ENCODE measurements at regions not wholly inside any gene's neighbourhood (a gene's known extent, or its start where the extent isn't known, plus 50 kb on each side); places are given as distances from the start of the nearest gene placed in this dataset.

GRCh38 chr1:96464066-96464465, 257.5 kb upstream of the PTBP2 start (continued):
- TF ChIP-seq ATF3 (IDR thresholded peaks at IDR 0.05) (no peak), RXRA (IDR thresholded peaks at IDR 0.05) (no peak), GABPA (IDR thresholded peaks at IDR 0.05 in 1 of 2, conservative IDR thresholded peaks at IDR 0.05 in 1 of 2) (no peak), FOXA1 (IDR thresholded peaks at IDR 0.05) (no peak), TAF1 (conservative IDR thresholded peaks at IDR 0.05) (no peak), EGR1 (IDR thresholded peaks at IDR 0.05; ENCODE audit: low read depth in 2 of 2) (no peak)

GRCh38 chr1:96464522-96464921, 257.1 kb upstream of the PTBP2 start:
- 90% methylated on average over 5 of the region's 5 CpGs for WGBS
- Histone ChIP-seq H3K4me1 (ENCODE audit: control insufficient read depth in 4 of 4, insufficient read depth in 4 of 4, low read length in 3 of 4) (peaks cover 0 to 7% (median 1%) of the 10 kb centered on the region in 4 donors), H3K27ac (ENCODE audit: low read depth in 1 of 2, low read length in 2 of 2) (no peak overlapping the region), H3K27me3 (ENCODE audit: control insufficient read depth in 4 of 4, insufficient read depth in 4 of 4, low read length in 3 of 4) (no peaks in the 10 kb centered on the region), H3K9me3 (ENCODE audit: control insufficient read depth in 4 of 4, low read length in 3 of 4) (no peaks in the 10 kb centered on the region), H3K9ac (ENCODE audit: low read depth in 1 of 2, low read length in 2 of 2) (no peak overlapping the region), H3K36me3 (ENCODE audit: control insufficient read depth in 4 of 4, insufficient read depth in 3 of 4, low read depth in 1 of 4, low read length in 3 of 4) (no peaks in the 10 kb centered on the region), H3K4me3 (ENCODE audit: low read depth in 1 of 3, low read length in 3 of 3) (no peak overlapping the region)
- DNase-seq (ENCODE audit: low spot score) = no peak
- TF ChIP-seq ZBTB33 (IDR thresholded peaks at IDR 0.05) = no peak
- no peak for TF ChIP-seq YY1 (IDR thresholded peaks at IDR 0.05)
- TF ChIP-seq FOXA2 (IDR thresholded peaks at IDR 0.05) = no peak
- no peak for TF ChIP-seq TAF1 (conservative IDR thresholded peaks at IDR 0.05)
- TF ChIP-seq RAD21 (IDR thresholded peaks at IDR 0.05) = no peak
- TF ChIP-seq HNF4A (conservative IDR thresholded peaks at IDR 0.05) = no peak
- TF ChIP-seq NR2F2 (IDR thresholded peaks at IDR 0.05) = no peak

DNA sequence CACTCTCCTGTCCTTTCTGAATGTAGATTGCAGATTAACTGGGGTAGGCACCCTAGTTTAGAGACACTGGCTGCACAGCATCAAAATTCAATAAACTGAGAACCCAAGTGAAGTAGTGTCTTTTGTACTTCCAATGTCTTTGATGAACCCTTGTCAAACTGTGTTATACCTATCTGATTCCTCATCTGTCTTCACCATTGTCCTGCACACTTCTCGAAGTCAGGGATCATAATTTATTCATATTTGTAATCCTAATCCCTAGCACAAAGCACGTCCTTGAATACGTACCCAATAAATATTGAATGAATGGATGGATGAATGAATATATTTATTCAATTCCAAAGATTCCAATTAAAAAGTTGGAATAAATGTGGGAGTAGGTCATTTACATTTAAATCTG, 256.6 kb upstream of the PTBP2 start:
- Histone ChIP-seq H3K9ac (ENCODE audit: low read depth in 1 of 2, low read length in 2 of 2) (no peak overlapping the region), H3K4me3 (ENCODE audit: low read depth in 1 of 3, low read length in 3 of 3) (no peak overlapping the region), H3K4me1 (ENCODE audit: control insufficient read depth in 4 of 4, insufficient read depth in 4 of 4, low read length in 3 of 4) (peaks cover 0 to 7% (median 1%) of the 10 kb centered on the region in 4 donors), H3K27me3 (ENCODE audit: control insufficient read depth in 4 of 4, insufficient read depth in 4 of 4, low read length in 3 of 4) (no peaks in the 10 kb centered on the region), H3K9me3 (ENCODE audit: control insufficient read depth in 4 of 4, low read length in 3 of 4) (no peaks in the 10 kb centered on the region), H3K36me3 (ENCODE audit: control insufficient read depth in 4 of 4, insufficient read depth in 3 of 4, low read depth in 1 of 4, low read length in 3 of 4) (no peaks in the 10 kb centered on the region), H3K27ac (ENCODE audit: low read depth in 1 of 2, low read length in 2 of 2) (no peak overlapping the region)
- TF ChIP-seq JUND (IDR thresholded peaks at IDR 0.05) = no peak
- no peak for TF ChIP-seq SP1 (IDR thresholded peaks at IDR 0.05)
- TF ChIP-seq RAD21 (IDR thresholded peaks at IDR 0.05) = no peak
- no peak for TF ChIP-seq FOXA1 (IDR thresholded peaks at IDR 0.05)
- no peak for TF ChIP-seq GABPA (IDR thresholded peaks at IDR 0.05 in 1 of 2, conservative IDR thresholded peaks at IDR 0.05 in 1 of 2)
- TF ChIP-seq, protein P1, sequence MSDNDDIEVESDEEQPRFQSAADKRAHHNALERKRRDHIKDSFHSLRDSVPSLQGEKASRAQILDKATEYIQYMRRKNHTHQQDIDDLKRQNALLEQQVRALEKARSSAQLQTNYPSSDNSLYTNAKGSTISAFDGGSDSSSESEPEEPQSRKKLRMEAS (IDR thresholded peaks at IDR 0.05) = no peak
- TF ChIP-seq RXRA (IDR thresholded peaks at IDR 0.05) = no peak
- TF ChIP-seq NR2F2 (IDR thresholded peaks at IDR 0.05) = no peak
- DNase-seq (ENCODE audit: low spot score) = no peak
- WGBS = 83% methylated on average over 3 of the region's 3 CpGs

- H3K4me3 ChIP-seq (ENCODE audit: low read depth in 1 of 3, low read length in 3 of 3) = no peak overlapping the region
- no peaks in the 10 kb centered on the region for H3K36me3 ChIP-seq (ENCODE audit: control insufficient read depth in 4 of 4, insufficient read depth in 3 of 4, low read depth in 1 of 4, low read length in 3 of 4)
- H3K27me3 ChIP-seq (ENCODE audit: control insufficient read depth in 4 of 4, insufficient read depth in 4 of 4, low read length in 3 of 4) = no peaks in the 10 kb centered on the region
- H3K4me1 ChIP-seq (ENCODE audit: control insufficient read depth in 4 of 4, insufficient read depth in 4 of 4, low read length in 3 of 4) = peaks cover 0 to 7% (median 1%) of the 10 kb centered on the region in 4 donors
- H3K27ac ChIP-seq (ENCODE audit: low read depth in 1 of 2, low read length in 2 of 2) = no peak overlapping the region
- DNase-seq (ENCODE audit: low spot score) = no peak
- 31% methylated on average over 8 of the region's 8 CpGs for WGBS
- H3K9me3 ChIP-seq (ENCODE audit: control insufficient read depth in 4 of 4, low read length in 3 of 4) = no peaks in the 10 kb centered on the region
- no peak overlapping the region for H3K9ac ChIP-seq (ENCODE audit: low read depth in 1 of 2, low read length in 2 of 2)
- TF ChIP-seq FOXA1 (IDR thresholded peaks at IDR 0.05) (no peak), HNF4A (conservative IDR thresholded peaks at IDR 0.05) (peak; percentile 30 to 73), HNF4G (IDR thresholded peaks at IDR 0.05) (no peak), RAD21 (IDR thresholded peaks at IDR 0.05) (peak; percentile 53 to 70), SP1 (IDR thresholded peaks at IDR 0.05) (peak; percentile 41), FOXA2 (IDR thresholded peaks at IDR 0.05) (no peak), YY1 (IDR thresholded peaks at IDR 0.05) (peak; percentile 78), TAF1 (conservative IDR thresholded peaks at IDR 0.05) (no peak), NR2F2 (IDR thresholded peaks at IDR 0.05) (no peak), EGR1 (IDR thresholded peaks at IDR 0.05; ENCODE audit: low read depth in 2 of 2) (no peak), JUND (IDR thresholded peaks at IDR 0.05) (peak in 1 of 2 donors; percentile 42), GABPA (IDR thresholded peaks at IDR 0.05 in 1 of 2, conservative IDR thresholded peaks at IDR 0.05 in 1 of 2) (peak in 1 of 2 donors; percentile 9), ATF3 (IDR thresholded peaks at IDR 0.05) (no peak)
- TF ChIP-seq, protein P1 (IDR thresholded peaks at IDR 0.05) = peak; percentile 34
- TF ChIP-seq, protein P2, sequence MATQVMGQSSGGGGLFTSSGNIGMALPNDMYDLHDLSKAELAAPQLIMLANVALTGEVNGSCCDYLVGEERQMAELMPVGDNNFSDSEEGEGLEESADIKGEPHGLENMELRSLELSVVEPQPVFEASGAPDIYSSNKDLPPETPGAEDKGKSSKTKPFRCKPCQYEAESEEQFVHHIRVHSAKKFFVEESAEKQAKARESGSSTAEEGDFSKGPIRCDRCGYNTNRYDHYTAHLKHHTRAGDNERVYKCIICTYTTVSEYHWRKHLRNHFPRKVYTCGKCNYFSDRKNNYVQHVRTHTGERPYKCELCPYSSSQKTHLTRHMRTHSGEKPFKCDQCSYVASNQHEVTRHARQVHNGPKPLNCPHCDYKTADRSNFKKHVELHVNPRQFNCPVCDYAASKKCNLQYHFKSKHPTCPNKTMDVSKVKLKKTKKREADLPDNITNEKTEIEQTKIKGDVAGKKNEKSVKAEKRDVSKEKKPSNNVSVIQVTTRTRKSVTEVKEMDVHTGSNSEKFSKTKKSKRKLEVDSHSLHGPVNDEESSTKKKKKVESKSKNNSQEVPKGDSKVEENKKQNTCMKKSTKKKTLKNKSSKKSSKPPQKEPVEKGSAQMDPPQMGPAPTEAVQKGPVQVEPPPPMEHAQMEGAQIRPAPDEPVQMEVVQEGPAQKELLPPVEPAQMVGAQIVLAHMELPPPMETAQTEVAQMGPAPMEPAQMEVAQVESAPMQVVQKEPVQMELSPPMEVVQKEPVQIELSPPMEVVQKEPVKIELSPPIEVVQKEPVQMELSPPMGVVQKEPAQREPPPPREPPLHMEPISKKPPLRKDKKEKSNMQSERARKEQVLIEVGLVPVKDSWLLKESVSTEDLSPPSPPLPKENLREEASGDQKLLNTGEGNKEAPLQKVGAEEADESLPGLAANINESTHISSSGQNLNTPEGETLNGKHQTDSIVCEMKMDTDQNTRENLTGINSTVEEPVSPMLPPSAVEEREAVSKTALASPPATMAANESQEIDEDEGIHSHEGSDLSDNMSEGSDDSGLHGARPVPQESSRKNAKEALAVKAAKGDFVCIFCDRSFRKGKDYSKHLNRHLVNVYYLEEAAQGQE (IDR thresholded peaks at IDR 0.05) = no peak
These were observed 256.1 kb upstream of the PTBP2 start for GRCh38 chr1:96465441-96465840.

All from liver (tissue), 7 donors.